ENCODE measurements at regions not wholly inside any gene's neighbourhood (a gene's known extent, or its start where the extent isn't known, plus 50 kb on each side); places are given as distances from the start of the nearest gene placed in this dataset.

- no peaks in the 10 kb centered on the region for H3K36me3 Mint-ChIP-seq (ENCODE audit: low read depth)
- no peak overlapping the region for H3K27ac Mint-ChIP-seq
- no peak overlapping the region for H3K4me3 Mint-ChIP-seq
- H3K9me3 Mint-ChIP-seq: peaks cover 2% of the 10 kb centered on the region
- H3K4me1 Mint-ChIP-seq: no peaks in the 10 kb centered on the region
- H3K27me3 Mint-ChIP-seq (ENCODE audit: low read depth): peaks cover 46% of the 10 kb centered on the region
- TF ChIP-seq CTCF (IDR thresholded peaks at IDR 0.05; ENCODE audit: unreplicated experiment in 3 of 3): no peak
These were observed 100.9 kb upstream of the NKX1-1 start for GRCh38 chr4:1506956-1507721.

DNA sequence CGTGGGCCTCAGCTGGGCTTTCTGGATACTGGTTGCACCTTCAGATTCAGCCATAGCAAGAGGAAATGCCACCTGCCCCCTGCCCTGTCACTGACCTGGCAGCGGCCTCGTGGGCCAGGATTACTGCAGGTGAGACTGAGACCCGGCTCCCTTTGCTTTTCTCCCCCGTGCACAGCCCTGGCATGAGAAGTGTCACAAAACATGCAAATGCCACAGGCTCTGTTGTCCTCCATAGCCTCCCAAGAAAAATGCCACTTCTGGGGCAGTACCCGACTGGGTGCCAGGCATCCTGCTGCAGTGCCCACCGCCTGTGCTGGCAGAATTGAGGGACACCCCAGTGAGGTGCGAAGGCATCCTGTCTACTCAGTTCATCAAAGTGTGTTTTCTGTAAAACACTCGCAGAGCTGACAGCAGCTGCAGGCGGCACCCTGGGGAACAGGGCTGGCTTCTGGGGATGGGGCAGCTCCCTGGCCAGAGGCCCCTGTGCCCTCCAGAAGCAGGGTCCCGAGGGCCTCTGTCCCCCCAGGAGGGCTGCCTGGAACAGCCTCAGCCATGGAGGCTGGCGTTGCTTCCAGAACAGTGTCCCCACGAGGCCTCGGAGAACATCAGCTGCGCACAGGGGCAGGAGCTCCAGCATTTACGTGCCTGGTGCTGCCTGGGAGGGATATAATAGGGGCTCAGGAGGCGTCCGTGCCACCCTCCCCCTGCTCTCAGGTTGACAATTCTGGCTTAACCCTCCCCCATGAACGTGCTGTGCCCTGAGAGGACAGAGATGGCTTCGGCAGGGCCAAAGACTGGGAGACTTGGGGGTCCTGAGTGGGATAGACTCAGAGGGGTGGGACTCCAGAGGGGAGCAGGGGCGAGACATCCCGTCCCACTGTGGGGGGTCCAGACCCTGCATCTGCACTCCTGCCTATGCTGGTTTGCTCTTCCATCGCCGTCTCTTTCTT, 99.5 kb upstream of the NKX1-1 start:
- H3K27ac Mint-ChIP-seq: no peak overlapping the region
- no peak for TF ChIP-seq CTCF (IDR thresholded peaks at IDR 0.05; ENCODE audit: unreplicated experiment in 3 of 3)
- H3K4me3 Mint-ChIP-seq: no peak overlapping the region
- H3K4me1 Mint-ChIP-seq: no peaks in the 10 kb centered on the region
- no peaks in the 10 kb centered on the region for H3K36me3 Mint-ChIP-seq (ENCODE audit: low read depth)
- H3K9me3 Mint-ChIP-seq: peaks cover 2% of the 10 kb centered on the region
- peaks cover 42% of the 10 kb centered on the region for H3K27me3 Mint-ChIP-seq (ENCODE audit: low read depth)

DNA sequence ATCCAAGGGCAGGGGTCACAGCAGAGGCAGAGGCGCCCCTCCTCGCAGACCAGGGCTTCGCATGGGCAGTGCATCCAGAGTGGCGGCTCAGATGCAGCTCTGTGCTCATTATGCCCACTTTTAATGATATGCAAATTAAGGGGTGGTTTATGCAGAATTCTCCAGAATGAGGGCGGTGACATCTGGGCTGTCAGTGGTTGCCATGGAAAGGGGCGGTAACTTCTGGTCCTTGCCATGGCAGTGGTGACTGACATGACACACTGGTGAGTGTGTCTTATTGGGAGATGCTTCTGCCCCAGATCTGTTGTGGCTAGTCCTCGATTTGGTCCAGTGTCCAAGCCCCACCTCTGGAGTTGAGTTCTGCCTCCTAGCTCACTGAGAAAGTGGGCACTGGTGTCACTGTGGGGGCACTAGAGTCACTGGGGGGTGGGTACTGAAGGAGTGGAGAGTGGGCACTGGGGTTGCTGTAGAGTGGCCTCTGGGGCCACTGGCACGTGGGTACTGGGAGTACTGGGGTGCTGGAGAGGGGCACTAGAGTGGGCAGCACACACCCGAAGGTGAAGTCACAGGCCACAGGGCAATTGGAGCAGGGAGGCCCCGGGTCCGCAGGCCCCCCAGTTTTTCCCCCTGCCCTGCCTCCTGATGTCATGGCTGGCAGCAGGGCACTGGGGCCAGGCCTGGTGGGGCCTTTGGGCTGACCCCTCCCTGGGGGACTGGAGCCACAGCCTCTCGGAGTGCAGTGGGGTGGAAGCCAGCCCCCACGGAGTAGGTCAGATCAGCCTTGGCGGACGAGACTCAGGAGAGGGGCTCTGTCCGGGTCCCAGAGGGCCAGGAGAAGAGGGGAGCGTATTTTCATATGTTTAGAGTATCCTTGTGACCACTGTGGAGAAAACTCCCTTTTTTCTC, 98.6 kb upstream of the NKX1-1 start:
- Mint-ChIP-seq H3K9me3 (peaks cover 2% of the 10 kb centered on the region), H3K36me3 (ENCODE audit: low read depth) (no peaks in the 10 kb centered on the region), H3K27ac (no peak overlapping the region), H3K4me3 (no peak overlapping the region), H3K27me3 (ENCODE audit: low read depth) (peaks cover 34% of the 10 kb centered on the region), H3K4me1 (no peaks in the 10 kb centered on the region)
- no peak for TF ChIP-seq CTCF (IDR thresholded peaks at IDR 0.05; ENCODE audit: unreplicated experiment in 3 of 3)

GRCh38 chr4:1503583-1504471, 97.6 kb upstream of the NKX1-1 start:
- H3K9me3 Mint-ChIP-seq: peaks cover 2% of the 10 kb centered on the region
- no peaks in the 10 kb centered on the region for H3K4me1 Mint-ChIP-seq
- no peak for TF ChIP-seq CTCF (IDR thresholded peaks at IDR 0.05; ENCODE audit: unreplicated experiment in 3 of 3)
- no peak overlapping the region for H3K27ac Mint-ChIP-seq
- H3K4me3 Mint-ChIP-seq: no peak overlapping the region
- peaks cover 35% of the 10 kb centered on the region for H3K27me3 Mint-ChIP-seq (ENCODE audit: low read depth)
- H3K36me3 Mint-ChIP-seq (ENCODE audit: low read depth): no peaks in the 10 kb centered on the region

DNA sequence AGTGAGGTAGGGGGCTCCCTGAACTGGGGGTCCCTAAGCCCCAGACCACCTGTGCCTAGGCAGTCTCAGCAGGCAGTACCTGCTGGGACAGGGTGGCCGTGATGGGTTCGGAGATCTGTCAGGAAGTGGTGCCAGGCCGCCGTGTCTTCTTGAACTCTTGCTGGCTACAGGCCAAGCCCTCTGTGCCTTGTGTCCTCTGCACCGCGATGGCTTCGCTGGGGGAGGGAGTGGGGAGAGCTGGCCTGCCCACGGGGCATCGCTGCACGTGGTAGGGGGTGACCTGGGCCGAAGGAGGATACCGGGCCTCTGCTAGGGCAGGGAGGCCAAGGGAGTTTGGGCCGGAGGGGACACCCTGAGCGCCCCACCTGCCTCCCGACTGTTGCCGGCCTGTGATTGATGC, 96.7 kb upstream of the NKX1-1 start:
- H3K27ac Mint-ChIP-seq: no peak overlapping the region
- no peaks in the 10 kb centered on the region for H3K36me3 Mint-ChIP-seq (ENCODE audit: low read depth)
- no peak for TF ChIP-seq CTCF (IDR thresholded peaks at IDR 0.05; ENCODE audit: unreplicated experiment in 3 of 3)
- H3K4me1 Mint-ChIP-seq: no peaks in the 10 kb centered on the region
- H3K4me3 Mint-ChIP-seq: no peak overlapping the region
- H3K9me3 Mint-ChIP-seq: peaks cover 2% of the 10 kb centered on the region
- H3K27me3 Mint-ChIP-seq (ENCODE audit: low read depth): peaks cover 33% of the 10 kb centered on the region

All from nephron (organoid).